Stimulated activated CD8-positive, alpha-beta memory T cell treated with anti-CD3 and anti-CD28 coated beads, Interleukin-12 subunit alpha, Interleukin-12 subunit beta, amount 100 ng/mL, for 24 hours (primary cell): ENCODE measurements at regions not wholly inside any gene's neighbourhood (a gene's known extent, or its start where the extent isn't known, plus 50 kb on each side); places are given as distances from the start of the nearest gene placed in this dataset.
"Not testable (repeated sequence)": the region's sequence is repeated elsewhere in the genome, so short reads cannot be mapped to it uniquely, and the experiment has no call there.

ENCODE experiments used
- DNase-seq: peaks from one replicate; pipeline ENCODE4 v3.0.0-alpha.2; 2020; ENCODE audit errors: extremely low read depth

- DNase-seq = no peak
Measured at GRCh38 chr1:182159443-182159842, 97.9 kb upstream of the ZNF648 start.

GRCh38 chr1:182157187-182157586, 95.7 kb upstream of the ZNF648 start:
- no peak for DNase-seq

GRCh38 chr1:182154425-182154824, 92.9 kb upstream of the ZNF648 start:
- not testable (repeated sequence) for DNase-seq

- DNase-seq = no peak
Measured at GRCh38 chr1:182149411-182149965, 88.0 kb upstream of the ZNF648 start.

GRCh38 chr1:182147951-182148350, 86.4 kb upstream of the ZNF648 start:
- DNase-seq = no peak

GRCh38 chr1:182147136-182147820, 85.8 kb upstream of the ZNF648 start:
- DNase-seq = no peak

- DNase-seq = no peak
Measured at GRCh38 chr1:182146286-182146685, 84.8 kb upstream of the ZNF648 start.

- DNase-seq = no peak
Measured at GRCh38 chr1:182145441-182145840, 83.9 kb upstream of the ZNF648 start.

- DNase-seq = no peak
Measured at GRCh38 chr1:182144646-182145030, 83.1 kb upstream of the ZNF648 start.

- DNase-seq = no peak
Measured at GRCh38 chr1:182143825-182144645, 82.5 kb upstream of the ZNF648 start.

- peak; percentile 60 for DNase-seq
Measured at GRCh38 chr1:182143154-182143657, 81.7 kb upstream of the ZNF648 start.

- DNase-seq = no peak
Measured at GRCh38 chr1:182142621-182143020, 81.1 kb upstream of the ZNF648 start.

- DNase-seq = no peak
Measured at GRCh38 chr1:182141040-182141439, 79.5 kb upstream of the ZNF648 start.

- no peak for DNase-seq
Measured at GRCh38 chr1:182139496-182139895, 78.0 kb upstream of the ZNF648 start.

- DNase-seq = no peak
Measured at GRCh38 chr1:182137546-182137945, 76.0 kb upstream of the ZNF648 start.

- DNase-seq = no peak
Measured at GRCh38 chr1:182135946-182136345, 74.4 kb upstream of the ZNF648 start.

- DNase-seq = no peak
Measured at GRCh38 chr1:182134257-182134656, 72.7 kb upstream of the ZNF648 start.

- DNase-seq = no peak
Measured at GRCh38 chr1:182133181-182133580, 71.7 kb upstream of the ZNF648 start.

- no peak for DNase-seq
Measured at GRCh38 chr1:182129398-182129797, 67.9 kb upstream of the ZNF648 start.

- DNase-seq = no peak
Measured at GRCh38 chr1:182128502-182128901, 67.0 kb upstream of the ZNF648 start.

- DNase-seq = no peak
Measured at GRCh38 chr1:182127656-182128055, 66.1 kb upstream of the ZNF648 start.

GRCh38 chr1:182126272-182126800, 64.8 kb upstream of the ZNF648 start:
- no peak for DNase-seq

GRCh38 chr1:182122913-182123260, 61.4 kb upstream of the ZNF648 start:
- no peak for DNase-seq
